COLO829 (cell line): ENCODE measurements at regions not wholly inside any gene's neighbourhood (a gene's known extent, or its start where the extent isn't known, plus 50 kb on each side); places are given as distances from the start of the nearest gene placed in this dataset.
A peak's percentile ranks its signal among the peaks of the same experiment; 100 is the strongest.
"Not testable (repeated sequence)": the region's sequence is repeated elsewhere in the genome, so short reads cannot be mapped to it uniquely, and the experiment has no call there.

Experiments
- DNase-seq: peaks from one replicate; pipeline ENCODE4 v3.0.0; 2012; ENCODE audit warnings: low spot score

DNA sequence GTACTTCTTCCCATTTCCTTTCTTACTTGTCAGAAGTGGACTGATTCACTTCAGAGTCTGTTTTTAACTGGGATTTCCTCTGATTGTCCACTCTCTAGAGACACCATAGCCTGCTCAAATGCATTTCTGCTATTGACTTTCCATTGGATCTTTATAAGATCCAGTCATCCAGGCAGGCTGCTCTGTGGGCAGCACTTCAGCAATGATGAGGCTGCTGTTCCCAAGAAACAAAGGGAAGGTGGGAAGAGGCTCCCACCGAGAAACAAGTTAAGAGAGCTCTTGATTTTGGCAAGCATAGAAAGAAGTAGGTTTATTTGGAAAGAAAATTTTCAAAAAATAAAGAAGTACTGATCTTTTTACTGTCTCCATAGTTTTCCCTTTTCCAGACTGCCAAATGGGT lies 125.8 kb upstream of the STARD13 start:
- no peak for DNase-seq

- DNase-seq: no peak
These were observed 130.3 kb upstream of the STARD13 start for GRCh38 chr13:33415822-33416221.

GRCh38 chr13:33418224-33418953 lies 132.8 kb upstream of the STARD13 start:
- DNase-seq: not testable (repeated sequence)

DNA sequence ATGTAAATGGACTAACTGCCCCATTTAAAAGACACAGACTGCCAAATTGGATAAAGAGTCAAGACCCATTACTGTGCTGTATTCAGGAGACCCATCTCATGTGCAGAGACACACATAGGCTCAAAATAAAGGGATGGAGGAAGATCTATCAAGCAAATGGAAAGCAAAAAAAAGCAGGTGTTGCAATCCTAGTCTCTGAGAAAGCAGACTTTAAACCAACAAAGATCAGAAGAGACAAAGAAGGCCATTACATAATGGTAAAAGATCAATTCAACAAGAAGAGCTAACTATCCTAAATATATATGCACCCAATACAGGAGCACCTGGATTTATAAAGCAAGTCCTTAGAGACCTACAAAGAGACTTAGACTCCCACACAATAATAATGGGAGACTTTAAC lies 134.6 kb upstream of the STARD13 start:
- DNase-seq: not testable (repeated sequence)

- no peak for DNase-seq
These were observed 140.6 kb upstream of the STARD13 start for GRCh38 chr13:33426131-33426530.

- DNase-seq: no peak
These were observed 147.8 kb upstream of the STARD13 start for GRCh38 chr13:33433316-33433715.

DNA sequence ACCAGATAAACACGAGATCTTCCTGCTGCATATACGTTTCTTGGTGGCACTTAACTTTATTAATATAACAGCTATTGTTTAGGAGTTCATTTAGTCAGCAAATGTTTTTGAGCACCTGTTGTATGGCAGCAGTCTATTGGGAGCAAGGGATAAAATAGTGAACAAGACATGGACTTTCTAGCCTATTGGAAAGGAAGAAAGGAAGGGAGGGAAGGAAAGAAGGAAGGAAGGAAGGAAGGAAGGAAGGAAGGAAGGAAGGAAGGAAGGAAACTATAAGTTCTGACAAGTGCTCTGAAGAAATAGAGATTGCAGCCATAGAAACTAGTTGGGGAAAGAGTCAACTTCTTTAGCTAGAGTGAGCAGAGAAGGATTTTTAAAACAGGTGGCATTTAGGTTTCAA lies 149.1 kb upstream of the STARD13 start:
- no peak for DNase-seq

DNA sequence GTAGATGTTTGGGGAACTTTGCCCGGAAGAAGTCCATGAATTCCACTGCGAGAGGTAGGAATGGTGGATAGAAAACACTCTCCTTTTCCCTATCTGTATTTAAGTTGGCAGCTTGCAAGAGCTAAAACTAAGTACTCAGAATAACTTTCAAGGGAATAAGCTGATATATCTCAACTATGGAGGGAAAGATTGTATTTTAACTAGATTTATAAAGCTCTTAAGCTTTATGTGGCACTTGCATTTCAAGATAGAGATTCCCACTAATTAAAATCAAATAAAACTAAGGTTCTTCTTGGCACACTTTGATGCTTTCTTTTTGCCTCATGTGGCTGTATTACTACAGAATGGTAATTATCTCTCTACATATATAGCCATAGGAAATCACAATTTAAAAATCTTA lies 149.7 kb upstream of the STARD13 start:
- DNase-seq: no peak

GRCh38 chr13:33438918-33439317 lies 153.4 kb upstream of the STARD13 start:
- DNase-seq: no peak

- DNase-seq: no peak
These were observed 155.5 kb upstream of the STARD13 start for GRCh38 chr13:33441015-33441414.

DNA sequence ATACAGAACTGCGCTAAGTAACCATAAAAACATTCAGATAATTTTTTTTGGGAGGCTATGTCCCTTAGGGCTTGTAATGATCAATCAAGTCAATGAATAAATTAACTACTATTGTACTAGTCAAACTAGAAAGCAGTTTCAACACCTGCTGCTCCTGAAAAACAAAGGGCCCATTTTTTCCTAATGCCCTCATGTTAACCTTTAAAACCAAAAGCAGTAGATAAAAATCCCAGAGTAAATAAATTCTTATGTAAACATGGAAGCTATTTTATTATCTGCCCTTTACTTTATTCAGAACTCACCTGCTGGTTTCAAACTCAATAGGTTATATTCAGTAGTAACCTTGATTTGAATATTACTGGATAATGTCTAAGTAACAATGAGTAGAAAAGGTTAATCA lies 159.5 kb upstream of the STARD13 start:
- DNase-seq: no peak

DNA sequence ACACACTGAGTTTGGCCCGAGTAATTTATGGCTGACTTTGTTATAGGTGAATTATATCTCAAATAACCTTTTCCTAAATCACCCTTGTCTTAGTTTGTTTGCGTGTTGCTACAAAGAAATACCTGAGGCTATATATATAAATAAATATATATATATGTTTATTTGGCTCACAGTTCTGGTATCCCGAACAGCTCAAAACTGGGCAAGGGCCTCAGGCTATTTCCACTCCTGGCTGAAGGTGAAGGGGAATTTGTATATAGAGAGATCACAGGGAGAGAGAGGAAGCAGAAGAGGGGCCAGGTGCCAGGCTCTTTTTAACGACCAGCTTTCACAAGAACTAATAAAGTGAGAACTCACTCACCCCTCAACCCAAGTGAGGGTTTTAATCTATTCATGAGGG lies 159.9 kb upstream of the STARD13 start:
- DNase-seq: no peak

GRCh38 chr13:33446821-33447725 lies 161.5 kb upstream of the STARD13 start:
- peak; percentile 93 for DNase-seq

DNA sequence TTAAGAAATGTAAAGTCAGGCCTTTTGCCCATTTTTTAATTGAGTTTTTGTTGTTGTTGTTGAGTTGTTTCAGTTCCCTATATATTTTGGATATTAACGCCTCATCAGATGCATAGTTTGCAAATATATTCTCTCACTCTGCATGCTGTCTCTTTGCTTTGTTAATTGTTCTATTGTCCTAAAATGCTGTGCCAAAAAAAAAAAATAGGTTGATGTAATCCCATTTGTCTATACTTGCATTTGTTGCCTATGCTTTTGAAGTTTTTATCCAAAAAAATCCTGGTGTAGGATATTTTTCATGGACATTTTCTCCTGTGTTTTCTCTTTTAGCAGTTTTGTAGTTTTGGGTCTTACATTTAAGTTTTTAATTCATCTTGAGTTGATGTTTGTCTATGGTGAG lies 163.3 kb upstream of the STARD13 start:
- DNase-seq: no peak

DNA sequence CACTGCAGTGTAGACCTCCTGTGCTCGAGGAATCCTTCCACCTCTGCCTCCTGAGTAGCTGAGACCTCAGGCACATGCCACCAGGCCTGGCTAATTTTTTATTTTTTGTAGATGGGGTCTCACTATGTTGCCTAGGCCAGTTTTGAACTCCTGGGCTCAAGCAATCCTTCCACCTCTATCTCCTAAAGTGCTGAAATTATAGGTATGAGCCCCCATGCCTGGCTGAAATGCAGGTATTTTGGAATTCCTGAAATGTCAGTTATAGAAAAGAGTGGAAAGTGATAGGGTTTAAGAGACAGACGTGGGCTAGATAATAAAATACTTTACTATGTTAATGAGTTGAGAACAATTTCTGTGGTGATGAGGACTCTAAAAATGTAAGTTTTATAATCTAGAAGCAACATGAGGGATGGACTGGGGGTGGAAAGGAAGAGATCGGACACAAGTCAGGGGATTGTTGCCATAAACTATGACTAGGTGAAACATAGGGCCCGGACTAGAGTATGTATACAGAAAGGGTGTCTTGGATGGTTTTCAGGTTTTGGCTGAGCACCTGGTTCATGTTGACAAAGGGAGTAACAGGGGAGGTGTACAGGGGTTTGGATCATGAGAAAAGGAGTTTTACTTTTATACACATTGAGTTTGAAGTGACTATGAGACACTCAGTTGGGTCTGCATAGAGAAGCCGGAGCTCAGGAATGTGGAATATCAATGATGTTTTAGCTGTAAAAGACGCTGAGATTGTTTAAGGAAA lies 165.6 kb upstream of the STARD13 start:
- no peak for DNase-seq

GRCh38 chr13:33452873-33453517 lies 167.4 kb upstream of the STARD13 start:
- DNase-seq: no peak

DNA sequence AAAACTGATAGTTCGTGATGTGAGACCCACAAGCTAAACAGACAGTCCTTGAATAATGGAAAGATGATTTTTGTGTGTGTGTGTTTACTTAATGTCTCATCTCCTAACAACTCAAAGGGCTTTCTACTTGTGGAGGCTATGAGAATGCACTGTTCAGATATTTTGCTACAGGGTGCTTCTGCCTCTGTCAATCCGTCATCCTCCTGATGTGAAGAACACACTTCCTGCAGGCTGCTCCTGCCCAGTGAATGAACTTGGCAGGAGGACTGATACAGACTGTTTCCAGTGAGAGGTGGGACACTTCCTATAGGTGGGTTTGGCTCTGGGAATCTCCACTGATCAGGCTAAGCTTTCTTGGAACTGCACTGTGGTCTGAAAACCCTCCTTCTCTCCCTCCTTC lies 168.4 kb upstream of the STARD13 start:
- no peak for DNase-seq

GRCh38 chr13:33454844-33455705 lies 169.5 kb upstream of the STARD13 start:
- no peak for DNase-seq

- DNase-seq: no peak
These were observed 174.1 kb upstream of the STARD13 start for GRCh38 chr13:33459702-33460101.

GRCh38 chr13:33462109-33462508 lies 176.6 kb upstream of the STARD13 start:
- DNase-seq: no peak

GRCh38 chr13:33464345-33464744 lies 178.8 kb upstream of the STARD13 start:
- no peak for DNase-seq
